Parathyroid adenoma (tissue), 2 donors: ENCODE measurements at regions not wholly inside any gene's neighbourhood (a gene's known extent, or its start where the extent isn't known, plus 50 kb on each side); places are given as distances from the start of the nearest gene placed in this dataset.

ENCODE experiments used
- H2AFZ ChIP-seq: fragments of 300-600 bp; sonication (generic); one replicate; pipeline ENCODE4 v1.7.0; 2017; ENCODE audit warnings: antibody characterized with exemption, mild to moderate bottlenecking
- H3K27ac ChIP-seq: fragments of 300-600 bp; sonication (generic); one replicate; pipeline ENCODE4 v1.7.0; 2017
- H3K27me3 ChIP-seq: fragments of 300-600 bp; sonication (generic); one replicate; pipeline ENCODE4 v1.7.0; 2017; ENCODE audit warnings: low read length; ENCODE audit not compliant: control insufficient read depth, insufficient read depth
- H3K36me3 ChIP-seq: fragments of 300-600 bp; sonication (generic); one replicate; pipeline ENCODE4 v1.7.0; 2017; ENCODE audit warnings: low read length; ENCODE audit not compliant: control insufficient read depth, insufficient read depth
- H3K4me1 ChIP-seq: fragments of 300-600 bp; sonication (generic); one replicate; pipeline ENCODE4 v1.7.0; 2017; ENCODE audit warnings: control low read depth
- H3K4me2 ChIP-seq: fragments of 300-600 bp; sonication (generic); one replicate; pipeline ENCODE4 v1.7.0; 2017; ENCODE audit warnings: low read length
- H3K4me3 ChIP-seq: fragments of 300-600 bp; sonication (generic); one replicate; pipeline ENCODE4 v1.7.0; 2017; ENCODE audit warnings: low read depth, low read length
- H3K79me2 ChIP-seq: fragments of 300-600 bp; sonication (generic); one replicate; pipeline ENCODE4 v1.7.0; 2017; ENCODE audit warnings: control low read depth
- H3K9ac ChIP-seq: fragments of 300-600 bp; sonication (generic); one replicate; pipeline ENCODE4 v1.7.0; 2017; ENCODE audit warnings: mild to moderate bottlenecking
- H3K9me3 ChIP-seq: fragments of 300-600 bp; sonication (generic); one replicate; pipeline ENCODE4 v1.7.0; 2017; ENCODE audit warnings: low read length; ENCODE audit not compliant: control insufficient read depth
- TF ChIP-seq, protein P1 (sequence below): fragments of 300-600 bp; sonication (generic); IDR thresholded peaks from one replicate; pipeline ENCODE4 v1.7.0; 2017; ENCODE audit warnings: antibody characterized with exemption, mild to moderate bottlenecking
- donor health status: primary hyperparathyroidism.

DNA sequence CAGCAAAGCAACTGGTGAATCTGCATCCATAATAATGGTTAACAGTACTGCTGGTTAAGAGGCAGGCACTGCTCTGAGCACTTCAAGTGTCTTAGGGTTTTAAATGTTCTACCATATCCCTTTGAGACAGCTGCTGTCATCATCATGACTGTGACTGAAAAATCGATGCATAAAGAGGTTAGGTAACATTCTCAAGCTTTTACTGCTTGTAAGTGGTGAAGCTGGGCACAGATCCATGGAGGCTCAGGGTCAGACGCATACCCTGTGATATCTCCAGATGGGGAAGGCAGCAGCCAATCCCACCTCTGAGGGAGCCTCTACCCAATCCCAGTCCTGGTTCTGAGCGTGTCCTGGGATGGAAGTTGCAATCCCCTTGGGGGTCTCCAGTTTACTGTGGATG, 57.6 kb upstream of the SOX9 start:
- Histone ChIP-seq H3K4me1 (no peaks in the 10 kb centered on the region), H3K4me2 (no peak overlapping the region), H3K9ac (no peak overlapping the region), H3K27me3 (no peaks in the 10 kb centered on the region), H3K36me3 (no peaks in the 10 kb centered on the region), H3K27ac (no peak overlapping the region), H2AFZ (no peak overlapping the region), H3K79me2 (no peaks in the 10 kb centered on the region), H3K4me3 (no peak overlapping the region), H3K9me3 (no peaks in the 10 kb centered on the region)
- TF ChIP-seq, protein P1, sequence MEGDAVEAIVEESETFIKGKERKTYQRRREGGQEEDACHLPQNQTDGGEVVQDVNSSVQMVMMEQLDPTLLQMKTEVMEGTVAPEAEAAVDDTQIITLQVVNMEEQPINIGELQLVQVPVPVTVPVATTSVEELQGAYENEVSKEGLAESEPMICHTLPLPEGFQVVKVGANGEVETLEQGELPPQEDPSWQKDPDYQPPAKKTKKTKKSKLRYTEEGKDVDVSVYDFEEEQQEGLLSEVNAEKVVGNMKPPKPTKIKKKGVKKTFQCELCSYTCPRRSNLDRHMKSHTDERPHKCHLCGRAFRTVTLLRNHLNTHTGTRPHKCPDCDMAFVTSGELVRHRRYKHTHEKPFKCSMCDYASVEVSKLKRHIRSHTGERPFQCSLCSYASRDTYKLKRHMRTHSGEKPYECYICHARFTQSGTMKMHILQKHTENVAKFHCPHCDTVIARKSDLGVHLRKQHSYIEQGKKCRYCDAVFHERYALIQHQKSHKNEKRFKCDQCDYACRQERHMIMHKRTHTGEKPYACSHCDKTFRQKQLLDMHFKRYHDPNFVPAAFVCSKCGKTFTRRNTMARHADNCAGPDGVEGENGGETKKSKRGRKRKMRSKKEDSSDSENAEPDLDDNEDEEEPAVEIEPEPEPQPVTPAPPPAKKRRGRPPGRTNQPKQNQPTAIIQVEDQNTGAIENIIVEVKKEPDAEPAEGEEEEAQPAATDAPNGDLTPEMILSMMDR, result no peak

DNA sequence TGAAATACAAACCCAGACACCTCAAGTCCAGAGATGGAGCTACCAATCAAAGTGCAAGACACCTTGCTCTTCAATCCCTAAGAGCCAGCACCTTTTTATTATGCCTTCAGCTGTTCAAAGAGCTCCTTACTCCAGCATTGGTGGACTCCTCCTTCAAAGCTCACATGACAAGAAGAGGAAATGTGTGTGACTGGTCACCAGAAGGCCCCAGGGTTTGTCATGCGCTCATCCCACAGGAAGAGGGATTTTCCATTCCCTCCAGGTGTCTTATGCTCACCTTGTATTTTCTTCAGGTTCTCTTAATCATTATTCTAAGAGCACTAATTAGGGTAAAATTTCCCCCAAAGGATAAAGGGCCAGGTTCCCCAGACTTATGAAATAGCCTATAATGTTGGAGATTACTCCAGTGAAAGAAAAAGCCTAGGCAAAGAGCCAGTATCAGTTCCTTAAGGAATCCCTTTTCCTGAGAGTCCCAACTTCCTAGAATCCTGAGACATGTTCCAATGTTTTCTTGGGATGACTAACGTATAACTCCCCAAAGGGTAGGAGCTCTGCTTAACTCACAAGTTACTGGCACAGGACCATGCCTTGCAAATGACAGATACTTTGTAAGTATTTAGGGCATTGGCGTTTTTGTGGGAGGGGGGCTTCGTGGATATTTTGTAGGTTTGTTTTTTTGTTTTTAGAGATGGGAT, 56.9 kb upstream of the SOX9 start:
- Histone ChIP-seq H3K9ac (no peak overlapping the region), H3K4me1 (no peaks in the 10 kb centered on the region), H3K4me2 (no peak overlapping the region), H3K36me3 (no peaks in the 10 kb centered on the region), H3K79me2 (no peaks in the 10 kb centered on the region), H2AFZ (no peak overlapping the region), H3K9me3 (no peaks in the 10 kb centered on the region), H3K4me3 (no peak overlapping the region), H3K27me3 (no peaks in the 10 kb centered on the region), H3K27ac (no peak overlapping the region)
- TF ChIP-seq, protein P1, result no peak

DNA sequence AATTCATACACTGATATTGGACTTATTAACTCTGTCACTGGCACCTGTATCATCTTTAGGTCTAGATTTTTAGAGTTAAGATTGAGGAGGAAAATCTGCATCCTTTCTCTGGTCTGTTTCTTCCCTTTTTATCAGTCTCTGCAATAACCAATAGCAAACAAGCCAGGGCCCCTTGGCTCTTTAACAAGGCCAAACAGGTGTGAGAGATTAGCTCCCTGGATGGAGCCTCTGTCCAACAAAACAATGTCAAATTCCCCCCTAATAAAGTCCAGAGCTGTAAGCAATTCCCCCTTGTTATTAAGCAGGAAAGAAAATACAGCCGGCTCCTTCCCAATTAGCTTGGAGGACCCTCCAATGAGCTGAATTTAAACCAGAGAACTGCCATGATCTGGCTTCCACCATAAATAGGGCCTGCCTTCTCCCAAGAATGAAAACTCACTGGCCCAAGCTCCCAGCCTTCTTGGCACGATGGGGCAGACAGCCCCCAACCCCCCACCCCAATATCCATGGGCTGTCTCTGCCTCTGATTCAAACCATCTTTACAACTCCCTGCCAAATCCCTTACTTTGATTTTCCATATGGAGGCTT, 56.1 kb upstream of the SOX9 start:
- no peak overlapping the region for H3K27ac ChIP-seq
- H3K9me3 ChIP-seq, result no peaks in the 10 kb centered on the region
- no peaks in the 10 kb centered on the region for H3K4me1 ChIP-seq
- TF ChIP-seq, protein P1, result no peak
- no peaks in the 10 kb centered on the region for H3K79me2 ChIP-seq
- H2AFZ ChIP-seq, result no peak overlapping the region
- H3K36me3 ChIP-seq, result no peaks in the 10 kb centered on the region
- H3K9ac ChIP-seq, result no peak overlapping the region
- H3K27me3 ChIP-seq, result no peaks in the 10 kb centered on the region
- no peak overlapping the region for H3K4me3 ChIP-seq
- H3K4me2 ChIP-seq, result no peak overlapping the region

DNA sequence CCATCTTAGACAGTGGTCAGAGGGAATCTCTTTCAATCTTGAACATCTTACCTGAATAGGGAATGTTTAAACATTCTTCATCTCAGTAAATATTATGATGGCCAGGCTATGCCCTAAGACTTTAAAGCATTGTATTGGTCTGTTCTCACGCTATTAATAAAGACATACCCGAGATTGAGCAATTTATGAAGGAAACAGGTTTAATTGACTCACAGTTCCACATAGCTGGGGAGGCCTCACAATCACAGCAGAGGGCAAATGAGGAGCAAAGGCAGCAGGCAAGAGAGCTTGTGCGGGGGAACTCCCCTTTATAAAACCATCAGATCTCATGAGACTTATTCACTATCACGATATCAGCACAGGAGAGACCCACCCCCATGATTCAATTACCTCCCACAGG, 55.3 kb upstream of the SOX9 start:
- no peak overlapping the region for H3K27ac ChIP-seq
- no peak overlapping the region for H3K4me3 ChIP-seq
- H3K79me2 ChIP-seq, result no peaks in the 10 kb centered on the region
- no peak overlapping the region for H3K4me2 ChIP-seq
- no peaks in the 10 kb centered on the region for H3K27me3 ChIP-seq
- no peak overlapping the region for H2AFZ ChIP-seq
- no peak overlapping the region for H3K9ac ChIP-seq
- no peaks in the 10 kb centered on the region for H3K36me3 ChIP-seq
- no peaks in the 10 kb centered on the region for H3K9me3 ChIP-seq
- H3K4me1 ChIP-seq, result no peaks in the 10 kb centered on the region
- TF ChIP-seq, protein P1, result no peak

DNA sequence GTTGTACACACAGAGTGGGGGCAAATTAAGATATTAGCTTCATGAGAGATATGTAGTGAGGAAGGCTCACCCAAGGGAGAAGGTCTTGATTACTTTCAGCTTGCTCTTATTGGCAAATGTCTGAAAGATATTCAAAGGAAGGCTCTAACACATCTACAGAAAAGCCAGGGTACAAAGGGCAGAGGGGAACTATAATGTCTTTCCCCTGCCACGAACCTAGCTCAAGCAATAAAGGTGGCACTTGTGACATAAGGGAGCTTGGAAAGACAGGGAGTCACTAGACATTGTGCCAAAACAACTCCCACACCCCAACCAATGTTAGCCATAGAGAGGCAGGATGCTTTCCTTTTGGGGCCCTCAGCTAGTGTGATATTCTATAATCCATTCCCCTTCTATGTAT, 52.2 kb upstream of the SOX9 start:
- no peaks in the 10 kb centered on the region for H3K27me3 ChIP-seq
- H3K9me3 ChIP-seq, result no peaks in the 10 kb centered on the region
- no peaks in the 10 kb centered on the region for H3K36me3 ChIP-seq
- H3K27ac ChIP-seq, result no peak overlapping the region
- no peaks in the 10 kb centered on the region for H3K79me2 ChIP-seq
- H3K9ac ChIP-seq, result no peak overlapping the region
- TF ChIP-seq, protein P1, result no peak
- no peak overlapping the region for H3K4me3 ChIP-seq
- no peaks in the 10 kb centered on the region for H3K4me1 ChIP-seq
- H2AFZ ChIP-seq, result no peak overlapping the region
- H3K4me2 ChIP-seq, result no peak overlapping the region
